CD4-positive, alpha-beta T cell (primary cell): ENCODE measurements at regions not wholly inside any gene's neighbourhood (a gene's known extent, or its start where the extent isn't known, plus 50 kb on each side); places are given as distances from the start of the nearest gene placed in this dataset.
"Not testable (repeated sequence)": the region's sequence is repeated elsewhere in the genome, so short reads cannot be mapped to it uniquely, and the experiment has no call there.

Experiments
- ATAC-seq: fragments of 200-7000 bp; cut with Tn5 transposase; one replicate; pipeline ENCODE4 v1.10.0; 2022; ENCODE audit warnings: mild to moderate bottlenecking; ENCODE audit not compliant: poor library complexity
- CTCF ChIA-PET: fragments of 350-600 bp; sonication (Branson Sonifier 250); formaldehyde crosslinking; loops from one replicate; lab custom pipeline; 2021; ENCODE audit warnings: antibody characterized with exemption, inconsistent platforms; lab: Charles Lee
- POLR2A ChIA-PET: fragments of 350-600 bp; sonication (Branson Sonifier 250); formaldehyde crosslinking; loops from one replicate; lab custom pipeline; 2021; ENCODE audit warnings: antibody characterized with exemption, inconsistent platforms; lab: Charles Lee
- DNase-seq, 14 experiments: peaks; one replicate each; pipeline ENCODE4 v3.0.0-alpha.2; 2013 to 2020; ENCODE audit warnings: mixed read lengths in 2 of 14
- H3K27ac ChIP-seq, 2 donors: one replicate each; pipeline versions ENCODE4 v1.5.1 to v1.7.0; 2013; ENCODE audit warnings: low read length in 2 of 2, low read depth in 1 of 2, mild to moderate bottlenecking in 1 of 2
- H3K27me3 ChIP-seq, 2 experiments: 1 replicate in 1 of 2; 2 replicates in 1 of 2; pipeline versions ENCODE4 v1.6.1 to v1.7.0; 2013; ENCODE audit warnings: low read length in 2 of 2, control low read depth in 1 of 2, mild to moderate bottlenecking in 1 of 2, moderate library complexity in 1 of 2; ENCODE audit not compliant: insufficient read depth in 2 of 2, control insufficient read depth in 1 of 2
- H3K36me3 ChIP-seq: one replicate; pipeline ENCODE4 v1.6.1; 2013; ENCODE audit warnings: low read length, control low read depth; ENCODE audit not compliant: insufficient read depth
- H3K4me1 ChIP-seq: one replicate; pipeline ENCODE4 v1.6.1; 2013; ENCODE audit warnings: low read length, control low read depth; ENCODE audit not compliant: insufficient read depth
- H3K4me3 ChIP-seq: one replicate; pipeline ENCODE4 v1.5.1; 2013; ENCODE audit warnings: mild to moderate bottlenecking, low read length, moderate library complexity
- H3K9me3 ChIP-seq, 2 experiments: 1 replicate in 1 of 2; 2 replicates in 1 of 2; pipeline versions ENCODE4 v1.6.1 to v1.7.0; 2013; ENCODE audit warnings: low read length in 2 of 2, mild to moderate bottlenecking in 2 of 2, control low read depth in 1 of 2, moderate library complexity in 1 of 2; ENCODE audit not compliant: control insufficient read depth in 1 of 2, insufficient read depth in 1 of 2
- H3K27ac Mint-ChIP-seq: one replicate; pipeline ENCODE4 v1.8.0; 2020; ENCODE audit warnings: mixed read lengths
- H3K27me3 Mint-ChIP-seq: one replicate; pipeline ENCODE4 v1.8.0; 2021; ENCODE audit warnings: mixed read lengths
- H3K36me3 Mint-ChIP-seq: one replicate; pipeline ENCODE4 v1.8.0; 2021; ENCODE audit warnings: low read depth, mixed read lengths
- H3K4me1 Mint-ChIP-seq: one replicate; pipeline ENCODE4 v1.8.0; 2021; ENCODE audit warnings: low read depth, mixed read lengths
- H3K4me3 Mint-ChIP-seq: one replicate; pipeline ENCODE4 v1.8.0; 2020; ENCODE audit warnings: mild to moderate bottlenecking, mixed read lengths
- H3K9me3 Mint-ChIP-seq: one replicate; pipeline ENCODE4 v1.8.0; 2020; ENCODE audit warnings: mixed read lengths
- CTCF ChIP-seq: fragments of 200-600 bp; IDR thresholded peaks from one replicate; pipeline ENCODE4 v1.8.0; 2022; ENCODE audit warnings: antibody characterized with exemption, mild to moderate bottlenecking
- intact Hi-C, 2 experiments: fragments of 100-400 bp; cut with DNase I in 1 of 2; cut with micrococcal nuclease in 1 of 2; formaldehyde crosslinking; loops; one replicate each; pipeline versions ENCODE4 v1.15.1 to v1.9.0; 2023 to 2025; cut with DNase I, micrococcal nuclease

GRCh38 chr1:101128846-101129245 is 103.3 kb upstream of the DPH5 start:
- POLR2A ChIA-PET: interaction anchor here (0.6 to 1.5 kb wide), 13 partner anchors 8 to 229 kb away, joined by 3 to 13 read pairs (median 4); partner anchors contain the start of gene S1PR1
- DNase-seq (peak in 3 of 14 experiments; percentile 34 to 53 (median 41)), ATAC-seq (peak; percentile 43)
- peaks cover 31% of the 10 kb centered on the region for H3K4me1 ChIP-seq
- intact Hi-C loops: loop anchor here in 1 of 2 experiments (1.0 kb wide), 2 partner anchors 17 to 180 kb away; no protein-coding TSS in a partner anchor
- peaks cover 69% of the 10 kb centered on the region for H3K4me1 Mint-ChIP-seq
- H3K9me3 ChIP-seq: no peaks in the 10 kb centered on the region
- H3K4me3 Mint-ChIP-seq: no peak overlapping the region
- peak overlapping the region; percentile 83 for H3K27ac Mint-ChIP-seq
- TF ChIP-seq CTCF: no peak
- peaks cover 2% of the 10 kb centered on the region for H3K9me3 Mint-ChIP-seq
- no peaks in the 10 kb centered on the region for H3K36me3 Mint-ChIP-seq
- CTCF ChIA-PET: interaction anchor here (1.2 to 3.4 kb wide), 5 partner anchors 8 to 159 kb away, joined by 3 to 19 read pairs (median 5); no protein-coding TSS in a partner anchor
- no peaks in the 10 kb centered on the region for H3K27me3 Mint-ChIP-seq
- H3K27ac ChIP-seq: peak overlapping the region; percentile 33 to 66
- H3K36me3 ChIP-seq: no peaks in the 10 kb centered on the region
- no peak overlapping the region for H3K4me3 ChIP-seq
- no peaks in the 10 kb centered on the region for H3K27me3 ChIP-seq

DNA sequence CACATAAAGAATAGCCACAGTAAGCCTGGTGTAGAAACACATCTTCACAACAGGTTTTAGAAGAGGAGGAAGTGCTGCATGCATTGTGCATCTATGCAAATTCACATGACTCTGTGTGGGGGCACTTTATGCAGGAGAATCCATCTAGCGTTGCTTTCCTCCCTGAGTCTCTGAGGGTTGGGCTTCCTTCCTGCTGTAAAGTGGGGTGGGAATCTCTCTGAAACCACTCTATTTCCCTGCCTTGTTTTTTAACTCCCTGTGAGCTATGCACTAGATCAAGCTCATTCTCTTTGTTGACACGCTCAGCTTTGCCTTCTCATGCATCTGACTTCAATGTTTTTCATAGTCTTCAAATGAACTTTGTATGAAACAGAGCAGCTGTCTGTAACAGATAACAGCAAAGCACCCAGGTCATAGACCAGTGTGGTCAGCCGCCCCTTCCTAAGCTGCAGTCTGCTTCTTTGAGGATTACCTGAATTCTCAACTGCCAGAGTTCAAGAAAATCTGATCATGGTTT is 102.7 kb upstream of the DPH5 start:
- peak overlapping the region; percentile 83 for H3K27ac Mint-ChIP-seq
- ChIA-PET CTCF (interaction anchor here (1.2 to 3.4 kb wide), 4 partner anchors 9 to 160 kb away, joined by 3 to 19 read pairs (median 6); no protein-coding TSS in a partner anchor), POLR2A (interaction anchor here (0.7 to 1.4 kb wide), 10 partner anchors 9 to 201 kb away, joined by 3 to 13 read pairs (median 4); partner anchors contain the start of gene S1PR1)
- no peak for TF ChIP-seq CTCF
- peaks cover 2% of the 10 kb centered on the region for H3K9me3 Mint-ChIP-seq
- H3K9me3 ChIP-seq: no peaks in the 10 kb centered on the region
- intact Hi-C loops: loop anchor here in 1 of 2 experiments (1.0 kb wide), 2 partner anchors 16 to 181 kb away; no protein-coding TSS in a partner anchor
- no peaks in the 10 kb centered on the region for H3K36me3 Mint-ChIP-seq
- peak; percentile 71 for ATAC-seq
- H3K4me1 ChIP-seq: peaks cover 33% of the 10 kb centered on the region
- H3K27ac ChIP-seq: peak overlapping the region; percentile 33 to 66
- H3K4me1 Mint-ChIP-seq: peaks cover 73% of the 10 kb centered on the region
- DNase-seq: peak in 13 of 14 experiments; percentile 5 to 64 (median 37)
- no peaks in the 10 kb centered on the region for H3K36me3 ChIP-seq
- H3K27me3 Mint-ChIP-seq: no peaks in the 10 kb centered on the region
- no peak overlapping the region for H3K4me3 ChIP-seq
- H3K4me3 Mint-ChIP-seq: peak overlapping the region; percentile 75
- H3K27me3 ChIP-seq: no peaks in the 10 kb centered on the region

DNA sequence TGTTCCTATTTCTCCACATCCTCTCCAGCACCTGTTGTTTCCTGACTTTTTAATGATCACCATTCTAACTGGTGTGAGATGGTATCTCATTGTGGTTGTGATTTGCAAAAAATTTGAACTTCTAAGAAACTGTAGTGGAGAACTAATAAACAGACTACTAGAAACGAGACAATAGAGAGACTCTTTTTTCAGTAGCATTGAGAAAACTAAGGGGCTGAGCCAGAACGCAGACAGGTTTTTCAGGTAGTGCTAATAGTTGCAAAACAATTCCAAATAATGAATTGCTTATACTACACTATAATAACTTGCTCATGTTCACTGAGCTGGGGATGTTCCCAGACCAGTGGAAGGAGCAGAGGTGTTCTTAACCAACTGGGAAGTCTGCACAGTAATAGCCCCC is 98.8 kb upstream of the DPH5 start:
- peak overlapping the region in 1 of 2 donors; percentile 6 for H3K27ac ChIP-seq
- no peaks in the 10 kb centered on the region for H3K36me3 ChIP-seq
- intact Hi-C loops: no loop called here
- Mint-ChIP-seq H3K27me3 (no peaks in the 10 kb centered on the region), H3K36me3 (no peaks in the 10 kb centered on the region), H3K4me3 (no peak overlapping the region), H3K27ac (peak overlapping the region; percentile 42), H3K4me1 (peaks cover 76% of the 10 kb centered on the region), H3K9me3 (peaks cover 4% of the 10 kb centered on the region)
- ChIA-PET CTCF (interaction anchor here (1.1 kb wide), 1 partner anchor 164 kb away, joined by 5 read pairs; no protein-coding TSS in a partner anchor), POLR2A (interaction anchor here (0.8 to 0.9 kb wide), 2 partner anchors 12 to 22 kb away, joined by 3 to 4 read pairs; no protein-coding TSS in a partner anchor)
- peaks cover 28% of the 10 kb centered on the region for H3K4me1 ChIP-seq
- no peak for DNase-seq
- no peak for TF ChIP-seq CTCF
- no peak overlapping the region for H3K4me3 ChIP-seq
- no peaks in the 10 kb centered on the region for H3K27me3 ChIP-seq
- no peaks in the 10 kb centered on the region for H3K9me3 ChIP-seq
- ATAC-seq: no peak

GRCh38 chr1:101123904-101124303 is 98.3 kb upstream of the DPH5 start:
- ChIA-PET POLR2A (interaction anchor here (2.0 kb wide), 1 partner anchor 114 kb away, joined by 9 read pairs; no protein-coding TSS in a partner anchor), CTCF (interaction anchor here (1.3 kb wide), 1 partner anchor 203 kb away, joined by 4 read pairs; no protein-coding TSS in a partner anchor)
- H3K27me3 ChIP-seq, H3K4me3 Mint-ChIP-seq, intact Hi-C loops, H3K27ac ChIP-seq, H3K9me3 ChIP-seq, H3K27me3 Mint-ChIP-seq, H3K36me3 Mint-ChIP-seq, H3K9me3 Mint-ChIP-seq, H3K4me3 ChIP-seq, ATAC-seq, DNase-seq, H3K36me3 ChIP-seq: not testable (repeated sequence)
- Mint-ChIP-seq H3K4me1 (peaks cover 76% of the 10 kb centered on the region), H3K27ac (peak overlapping the region; percentile 42)
- peaks cover 28% of the 10 kb centered on the region for H3K4me1 ChIP-seq
